Transverse colon (tissue), 4 donors: ENCODE measurements at regions not wholly inside any gene's neighbourhood (a gene's known extent, or its start where the extent isn't known, plus 50 kb on each side); places are given as distances from the start of the nearest gene placed in this dataset.

Experiments
- DNase-seq: peaks from one replicate; pipeline ENCODE4 v3.0.0-alpha.2; 2019
- H3K27ac ChIP-seq, 4 donors: fragments of 200-600 bp; sonication (generic); 2 replicates each; pipeline ENCODE4 v1.5.1; 2016 to 2018; ENCODE audit warnings: inconsistent platforms in 4 of 4
- H3K27me3 ChIP-seq: fragments of 200-600 bp; sonication (generic); 2 replicates; pipeline ENCODE4 v1.5.1; 2017; ENCODE audit warnings: inconsistent platforms
- H3K36me3 ChIP-seq, 4 donors: fragments of 200-600 bp; sonication (generic); 2 replicates each; pipeline ENCODE4 v1.5.1; 2017 to 2019; ENCODE audit warnings: inconsistent platforms in 4 of 4
- H3K4me1 ChIP-seq, 4 donors: fragments of 200-600 bp; sonication (generic); 2 replicates each; pipeline ENCODE4 v1.5.1; 2017 to 2020; ENCODE audit warnings: inconsistent platforms in 4 of 4
- H3K4me3 ChIP-seq, 4 donors: fragments of 200-600 bp; sonication (generic); 1 replicate in 1 of 4; 2 replicates in 3 of 4; pipeline versions ENCODE4 v1.5.1 to v1.6.1; 2017 to 2019; ENCODE audit warnings: inconsistent platforms in 4 of 4
- H3K9me3 ChIP-seq, 2 donors: fragments of 200-600 bp; sonication (generic); 2 replicates each; pipeline ENCODE4 v1.5.1; 2017 to 2019; ENCODE audit warnings: inconsistent platforms in 2 of 2
- CTCF ChIP-seq, 5 experiments: fragments of 200-600 bp in 3 of 5; fragments of 450-650 bp in 2 of 5; sonication (generic) in 3 of 5; IDR thresholded peaks; 1 replicate in 2 of 5; 2 replicates in 3 of 5; pipeline ENCODE4 v1.5.1; 2016 to 2017; ENCODE audit warnings: antibody characterized with exemption in 5 of 5, inconsistent platforms in 3 of 5, mild to moderate bottlenecking in 2 of 5, moderate library complexity in 1 of 5
- EP300 ChIP-seq: sonication (generic); formaldehyde crosslinking; IDR thresholded peaks from one replicate; pipeline ENCODE4 v1.6.1; 2017; ENCODE audit warnings: antibody characterized with exemption, low read depth
- POLR2A ChIP-seq: fragments of 450-650 bp; IDR thresholded peaks from one replicate; pipeline ENCODE4 v1.6.1; 2016; ENCODE audit warnings: antibody characterized with exemption, mild to moderate bottlenecking, moderate library complexity
- POLR2AphosphoS5 ChIP-seq, 3 donors: sonication (generic); formaldehyde crosslinking; IDR thresholded peaks; one replicate each; pipeline ENCODE4 v1.6.1; 2016; ENCODE audit warnings: antibody characterized with exemption in 3 of 3
- WGBS, 2 donors: methylation state at CpG; one replicate each; pipeline ENCODE4 v1.1.5; 2018; ENCODE audit warnings: low coverage in 1 of 2; 5-methylcytosine and 5-hydroxymethylcytosine counted together
- in situ Hi-C, 4 donors: fragments of 200-750 bp; cut with MboI; loops; one replicate each; pipeline versions ENCODE4 v1.15.0 to v1.15.1; 2017; ENCODE audit warnings: low sequenced_read_pairs in 3 of 4, low pct_ligation_motif_present in 1 of 4, low pct_unique_long_range_greater_than_20kb in 1 of 4
- intact Hi-C: fragments of 100-400 bp; cut with DNase I; formaldehyde crosslinking; loops from one replicate; pipeline ENCODE4 v1.15.1; 2023; ENCODE audit warnings: low total_unique reads

GRCh38 chr12:28057856-28058615 lies 85.5 kb upstream of the PTHLH start:
- Histone ChIP-seq H3K9me3 (no peaks in the 10 kb centered on the region), H3K27ac (no peak overlapping the region), H3K4me1 (no peaks in the 10 kb centered on the region), H3K4me3 (no peak overlapping the region), H3K36me3 (no peaks in the 10 kb centered on the region), H3K27me3 (no peaks in the 10 kb centered on the region)
- TF ChIP-seq CTCF (IDR thresholded peaks at IDR 0.05) (no peak), POLR2A (no peak), POLR2AphosphoS5 (IDR thresholded peaks at IDR 0.05) (no peak), EP300 (no peak)
- in situ Hi-C loops, result no loop called here
- WGBS, 2 donors, result 74 to 78% methylated on average over 6 to 8 of the region's 8 CpGs
- DNase-seq, result no peak
- intact Hi-C loops, result no loop called here

- intact Hi-C loops, result no loop called here
- 66 to 86% methylated on average over 1 of the region's 1 CpG for WGBS, 2 donors
- Histone ChIP-seq H3K9me3 (no peaks in the 10 kb centered on the region), H3K27ac (no peak overlapping the region), H3K36me3 (no peaks in the 10 kb centered on the region), H3K4me3 (no peak overlapping the region), H3K27me3 (no peaks in the 10 kb centered on the region), H3K4me1 (no peaks in the 10 kb centered on the region)
- TF ChIP-seq EP300 (no peak), CTCF (IDR thresholded peaks at IDR 0.05) (no peak), POLR2A (no peak), POLR2AphosphoS5 (IDR thresholded peaks at IDR 0.05) (no peak)
- DNase-seq, result no peak
- in situ Hi-C loops, result no loop called here
These were observed 86.7 kb upstream of the PTHLH start for GRCh38 chr12:28059220-28059619.

- Histone ChIP-seq H3K27me3 (no peaks in the 10 kb centered on the region), H3K4me1 (no peaks in the 10 kb centered on the region), H3K4me3 (no peak overlapping the region), H3K36me3 (no peaks in the 10 kb centered on the region), H3K27ac (no peak overlapping the region), H3K9me3 (no peaks in the 10 kb centered on the region)
- intact Hi-C loops, result no loop called here
- 60 to 82% methylated on average over 1 to 2 of the region's 2 CpGs for WGBS, 2 donors
- in situ Hi-C loops, result no loop called here
- TF ChIP-seq EP300 (no peak), CTCF (IDR thresholded peaks at IDR 0.05) (no peak), POLR2A (no peak), POLR2AphosphoS5 (IDR thresholded peaks at IDR 0.05) (no peak)
- no peak for DNase-seq
These were observed 87.1 kb upstream of the PTHLH start for GRCh38 chr12:28059668-28060067.

GRCh38 chr12:28060871-28061270 lies 88.3 kb upstream of the PTHLH start:
- Histone ChIP-seq H3K36me3 (no peaks in the 10 kb centered on the region), H3K27ac (no peak overlapping the region), H3K4me3 (no peak overlapping the region), H3K4me1 (no peaks in the 10 kb centered on the region), H3K27me3 (no peaks in the 10 kb centered on the region), H3K9me3 (no peaks in the 10 kb centered on the region)
- DNase-seq, result no peak
- in situ Hi-C loops (no loop called here), intact Hi-C loops (no loop called here)
- 93 to 95% methylated on average over 3 to 6 of the region's 6 CpGs for WGBS, 2 donors
- TF ChIP-seq POLR2A (no peak), EP300 (no peak), POLR2AphosphoS5 (IDR thresholded peaks at IDR 0.05) (no peak), CTCF (IDR thresholded peaks at IDR 0.05) (no peak)
